IPS-NIHi11 (cell line): ENCODE measurements at regions not wholly inside any gene's neighbourhood (a gene's known extent, or its start where the extent isn't known, plus 50 kb on each side); places are given as distances from the start of the nearest gene placed in this dataset.
"Not testable (repeated sequence)": the region's sequence is repeated elsewhere in the genome, so short reads cannot be mapped to it uniquely, and the experiment has no call there.

Experiments
- DNase-seq: peaks from one replicate; pipeline ENCODE4 v3.0.0; 2012; ENCODE audit warnings: mixed read lengths, low spot score

- no peak for DNase-seq
Measured at GRCh38 chr9:26163931-26164330, 485.7 kb upstream of the TUSC1 start.

DNA sequence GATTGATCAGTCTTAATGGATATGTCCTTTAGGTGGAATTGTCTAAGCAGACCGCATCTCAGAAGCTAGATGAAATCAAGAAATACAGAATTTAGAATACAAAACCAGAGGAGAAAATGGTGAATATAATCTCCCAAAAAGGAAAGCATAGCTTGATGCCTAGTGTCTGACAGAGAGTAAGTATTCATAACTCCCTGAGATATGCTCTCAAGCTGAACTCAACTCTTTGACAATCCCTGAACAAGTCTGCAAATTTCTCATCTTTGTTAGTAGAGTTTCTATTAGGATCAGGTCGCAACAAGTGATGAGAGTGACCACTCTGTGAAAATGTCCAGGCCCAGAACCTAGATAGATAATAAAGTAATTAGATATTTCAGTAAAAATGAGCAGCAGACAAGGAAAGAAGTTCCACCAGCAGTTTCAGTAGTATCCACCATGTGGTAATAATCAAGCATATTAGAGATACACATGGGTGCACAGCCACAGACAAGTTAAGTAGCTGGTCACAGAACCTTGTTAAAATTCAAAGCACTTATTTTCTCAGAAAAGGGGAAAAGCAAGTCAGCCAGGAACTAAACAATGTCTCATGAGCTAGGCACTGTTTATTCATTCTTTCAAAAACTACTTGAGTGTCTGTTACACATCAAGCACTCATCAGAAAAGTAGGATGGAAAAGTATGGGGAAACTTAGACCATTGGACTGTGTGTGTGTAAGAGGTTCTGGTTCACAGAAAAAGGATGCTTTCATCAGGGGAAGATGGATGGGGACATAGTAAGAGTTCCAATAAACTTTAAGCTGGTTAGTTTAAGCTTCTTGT is 481.5 kb upstream of the TUSC1 start:
- DNase-seq = no peak

DNA sequence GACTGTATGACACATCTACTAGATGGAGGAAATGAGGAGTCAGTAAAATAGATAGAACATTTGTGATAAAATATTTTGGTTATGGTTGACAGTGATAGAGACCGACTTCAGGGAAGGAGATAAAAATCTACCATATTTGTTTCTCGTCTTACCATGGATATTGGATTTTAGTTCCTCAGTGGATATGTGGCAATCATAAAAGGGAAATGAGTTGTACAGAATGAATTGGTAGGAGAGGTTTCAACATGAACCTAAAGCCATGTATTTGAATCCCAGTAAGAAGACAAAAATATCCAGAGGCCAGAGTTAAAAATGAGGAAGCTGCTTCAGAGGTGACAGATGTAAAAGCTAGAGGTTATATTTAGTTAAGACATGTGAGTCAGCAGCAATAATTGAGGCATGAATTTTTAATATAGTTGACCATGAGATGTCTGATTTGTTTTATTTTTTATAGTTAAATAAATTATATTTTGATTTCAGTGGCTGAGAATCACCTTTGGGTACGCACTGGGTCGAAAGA is 480.4 kb upstream of the TUSC1 start:
- no peak for DNase-seq

GRCh38 chr9:26157411-26157810 is 479.2 kb upstream of the TUSC1 start:
- no peak for DNase-seq

DNA sequence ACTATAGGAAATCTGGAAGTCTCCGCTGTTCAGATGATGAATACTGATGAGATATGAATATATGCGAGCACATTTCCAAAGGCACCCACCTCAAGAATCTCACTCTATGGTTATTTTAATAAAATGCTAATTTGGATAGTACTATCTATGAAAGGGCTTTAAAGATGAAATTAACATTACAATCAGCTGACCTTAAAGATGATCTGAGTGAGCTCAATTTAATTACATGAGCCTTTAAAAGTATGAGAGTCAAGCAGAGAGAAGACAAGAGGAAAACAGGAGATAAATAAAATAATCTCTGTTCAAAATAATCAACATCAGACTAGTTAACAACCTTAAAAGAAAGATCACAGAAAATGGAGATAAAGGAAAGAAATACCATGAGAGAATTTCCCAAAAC is 474.1 kb upstream of the TUSC1 start:
- no peak for DNase-seq

DNA sequence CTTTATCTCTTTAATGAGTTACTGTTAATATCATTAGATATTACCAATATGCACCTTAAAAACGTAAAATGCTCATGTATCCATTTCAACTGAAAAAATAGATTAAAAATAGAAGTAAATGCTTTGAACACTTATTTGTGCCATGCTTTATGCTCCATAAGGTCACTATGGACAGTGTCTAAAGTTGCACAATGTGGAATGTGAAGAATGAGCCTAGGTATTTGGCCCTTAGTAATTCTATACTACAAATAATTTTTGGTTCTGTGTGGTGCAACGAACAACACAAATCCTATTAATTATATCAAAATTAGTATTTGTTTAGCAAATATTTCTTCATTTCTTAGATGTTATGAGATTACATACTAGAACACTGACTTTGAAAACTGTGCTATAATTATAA is 469.9 kb upstream of the TUSC1 start:
- no peak for DNase-seq

GRCh38 chr9:26145938-26146337 is 467.7 kb upstream of the TUSC1 start:
- no peak for DNase-seq

DNA sequence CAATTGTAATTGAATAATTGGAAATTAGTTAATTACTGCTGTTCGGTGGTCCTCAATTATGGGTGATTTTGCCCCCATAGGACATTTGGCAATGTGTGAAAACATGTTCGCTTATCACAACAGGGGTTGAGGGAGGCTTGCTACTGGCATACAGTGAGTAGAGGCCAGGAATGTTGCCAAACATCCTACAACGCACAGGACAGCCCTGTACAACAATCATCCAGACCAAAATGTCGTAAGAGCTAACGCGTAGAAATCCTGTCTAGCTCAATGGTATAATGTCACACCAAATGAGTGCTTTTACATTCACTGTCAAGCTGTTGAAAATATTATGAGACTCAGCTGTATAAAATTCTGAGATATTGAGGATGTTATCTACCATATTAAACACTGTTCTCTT is 464.4 kb upstream of the TUSC1 start:
- DNase-seq = no peak

DNA sequence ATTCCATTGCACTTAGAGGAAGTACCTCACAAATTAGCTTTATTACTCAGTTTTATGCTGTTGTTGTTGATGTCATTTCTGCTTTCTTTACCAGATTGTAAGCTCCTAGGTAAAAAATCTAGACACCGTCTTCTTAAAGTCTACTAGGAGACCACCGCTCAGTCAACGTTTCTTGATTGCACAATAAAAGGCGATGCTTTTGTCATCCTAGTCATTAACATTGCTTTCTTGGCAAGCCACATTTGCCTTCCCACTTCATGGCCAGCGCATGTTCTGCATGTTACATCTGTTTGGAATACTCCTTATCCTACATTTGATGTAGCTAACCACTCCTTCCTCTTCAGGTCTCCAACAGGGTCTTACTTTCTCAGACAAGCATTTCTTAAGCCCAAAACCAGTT is 464.0 kb upstream of the TUSC1 start:
- DNase-seq = no peak

- DNase-seq = no peak
Measured at GRCh38 chr9:26133537-26133936, 455.3 kb upstream of the TUSC1 start.

DNA sequence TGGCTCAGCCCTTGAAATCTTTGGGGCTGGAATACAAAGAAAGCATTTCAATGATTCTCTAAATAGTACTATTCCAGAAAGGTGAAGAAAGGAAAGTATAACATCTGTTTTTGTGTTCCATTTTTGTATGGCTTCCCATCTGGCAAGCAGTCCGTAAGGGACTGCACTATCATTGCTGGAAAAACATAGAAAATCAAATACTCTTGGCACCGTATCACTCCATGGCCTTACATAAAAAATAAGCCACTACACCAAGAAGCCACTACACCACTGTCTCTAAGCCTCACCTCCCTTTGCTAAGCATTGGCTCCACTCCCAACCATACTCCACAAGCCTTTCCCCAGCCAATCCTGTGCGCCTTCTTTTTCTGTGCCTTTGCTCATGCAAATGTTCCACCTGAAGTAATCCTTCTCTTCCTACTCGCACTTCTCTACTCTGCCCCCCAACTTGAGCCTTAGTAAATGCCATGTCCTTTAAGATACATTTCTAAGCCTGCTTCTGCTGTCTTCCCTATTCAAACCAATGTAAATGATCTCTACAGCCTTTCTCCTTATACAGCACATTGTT is 454.6 kb upstream of the TUSC1 start:
- DNase-seq = no peak

GRCh38 chr9:26131886-26132285 is 453.6 kb upstream of the TUSC1 start:
- DNase-seq = no peak

GRCh38 chr9:26129217-26129616 is 451.0 kb upstream of the TUSC1 start:
- DNase-seq = no peak

- no peak for DNase-seq
Measured at GRCh38 chr9:26125693-26126092, 447.4 kb upstream of the TUSC1 start.

DNA sequence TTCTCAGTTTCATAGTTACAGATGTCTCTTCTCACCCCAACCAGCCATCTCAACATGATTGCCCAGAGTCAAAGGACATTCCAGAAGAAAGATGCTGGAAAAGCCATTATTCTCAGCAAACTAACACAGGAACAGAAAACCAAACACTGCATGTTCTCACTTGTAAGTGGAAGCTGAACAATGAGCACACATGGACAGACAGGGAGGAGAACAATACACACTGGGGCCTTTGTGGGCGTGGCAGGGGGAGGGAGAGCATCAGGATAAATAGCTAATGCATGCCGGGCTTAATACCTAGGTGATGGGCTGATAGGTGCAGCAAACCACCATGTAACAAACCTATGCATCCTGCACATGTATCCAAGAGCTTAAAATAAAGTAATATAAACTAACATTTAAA is 437.8 kb upstream of the TUSC1 start:
- DNase-seq = not testable (repeated sequence)

GRCh38 chr9:26112724-26113123 is 434.5 kb upstream of the TUSC1 start:
- DNase-seq = no peak

DNA sequence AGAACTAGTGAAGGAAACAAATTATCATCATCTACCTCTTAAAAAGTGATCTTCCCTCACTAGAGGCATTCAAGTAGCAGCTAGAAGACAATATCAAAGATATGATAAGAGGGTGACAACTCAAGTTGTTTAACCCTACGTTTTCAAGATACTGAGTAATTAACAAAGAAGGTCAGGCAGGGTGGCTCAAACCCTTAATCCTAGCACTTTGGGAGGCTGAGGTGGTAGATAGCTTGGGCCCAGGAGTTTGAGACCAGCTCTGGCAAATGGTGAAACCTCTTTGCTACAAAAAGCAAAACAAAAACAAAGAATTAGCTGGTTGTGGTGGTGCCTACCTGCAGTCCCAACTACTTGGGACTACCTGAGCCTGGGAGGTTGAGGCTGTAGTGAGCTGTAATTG is 408.2 kb upstream of the TUSC1 start:
- DNase-seq = no peak

DNA sequence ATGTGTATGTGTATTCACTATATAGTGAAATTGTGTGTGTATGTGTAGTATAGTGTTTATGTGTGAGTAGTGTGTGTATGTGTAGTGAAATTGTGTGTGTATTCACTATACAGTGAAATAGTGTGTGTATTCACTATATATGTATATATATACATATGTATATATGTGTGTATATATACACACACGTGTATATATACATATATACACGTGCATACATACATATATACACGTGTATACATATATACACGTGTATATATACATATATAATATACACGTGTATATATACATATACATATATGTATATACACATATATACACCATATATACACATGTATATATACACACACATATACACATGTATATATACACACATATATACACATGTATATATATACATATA is 403.6 kb upstream of the TUSC1 start:
- DNase-seq = no peak

- no peak for DNase-seq
Measured at GRCh38 chr9:26078706-26079105, 400.5 kb upstream of the TUSC1 start.

DNA sequence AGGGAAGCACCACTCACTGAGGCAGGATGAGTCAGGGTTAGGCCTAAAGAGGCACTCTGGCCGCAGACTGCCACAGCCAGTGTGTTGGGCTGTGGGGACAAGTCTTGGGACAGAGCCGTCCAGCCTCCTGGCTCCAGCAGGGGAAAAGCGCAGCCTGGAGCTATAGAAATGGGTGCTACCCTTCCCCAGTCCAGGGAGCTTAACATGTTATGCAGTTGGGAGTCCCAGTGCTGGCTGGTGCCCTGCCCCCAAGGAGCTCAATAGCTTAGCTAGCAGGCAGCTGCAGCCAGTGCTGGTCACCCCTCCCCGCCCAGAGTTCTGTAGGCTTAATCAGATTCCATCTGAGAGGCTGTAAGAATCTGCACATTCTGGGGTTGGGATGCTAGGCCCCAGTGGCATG is 399.6 kb upstream of the TUSC1 start:
- DNase-seq = no peak

DNA sequence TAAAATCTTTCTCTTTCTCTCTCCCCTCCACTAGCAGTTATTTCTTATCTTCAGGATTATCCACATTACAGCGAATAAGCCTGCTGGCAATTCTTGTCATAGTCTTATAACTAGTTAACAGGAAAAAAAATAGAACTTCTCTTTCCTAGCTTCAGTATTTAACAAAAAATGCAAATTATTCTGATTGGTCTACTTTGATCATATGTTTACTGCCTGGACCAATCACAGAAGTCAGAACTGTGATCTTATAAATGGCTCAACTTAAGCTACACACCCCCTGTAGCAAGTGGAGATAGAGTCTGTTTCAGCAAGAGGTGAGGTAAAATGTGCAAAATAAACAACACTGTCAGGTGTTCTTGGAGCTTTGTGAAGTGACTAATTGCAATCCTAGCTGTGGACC is 389.4 kb upstream of the TUSC1 start:
- DNase-seq = no peak

DNA sequence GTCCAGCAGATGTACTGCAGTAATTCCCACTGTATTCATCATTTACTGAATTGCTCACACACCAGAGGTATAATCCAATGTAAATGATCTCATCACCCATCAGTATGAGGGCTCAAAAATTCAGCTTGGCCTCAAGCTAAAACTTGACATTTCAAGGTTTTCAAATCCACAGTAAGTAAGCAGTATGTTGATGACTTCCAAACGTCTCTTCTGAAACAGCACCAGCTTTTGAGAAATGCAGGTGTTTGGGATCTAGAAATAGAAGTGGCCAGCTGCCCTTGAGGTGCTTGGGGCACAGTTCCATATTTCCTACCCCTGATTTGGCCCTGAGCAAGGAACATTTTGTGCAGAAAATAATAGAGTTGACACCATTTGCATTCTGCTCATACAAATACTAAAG is 388.0 kb upstream of the TUSC1 start:
- DNase-seq = no peak

GRCh38 chr9:26061948-26062575 is 383.8 kb upstream of the TUSC1 start:
- DNase-seq = no peak
